Ascending aorta (tissue), 2 donors: ENCODE measurements at regions not wholly inside any gene's neighbourhood (a gene's known extent, or its start where the extent isn't known, plus 50 kb on each side); places are given as distances from the start of the nearest gene placed in this dataset.

Experiments used
- DNase-seq, 2 donors: peaks; one replicate each; pipeline ENCODE4 v3.0.0-alpha.2; 2019; ENCODE audit warnings: low spot score in 2 of 2
- H3K27ac ChIP-seq, 2 donors: fragments of 200-600 bp; sonication (generic); one replicate each; pipeline ENCODE4 v1.5.1; 2016 to 2017; ENCODE audit warnings: mild to moderate bottlenecking in 1 of 2
- H3K27me3 ChIP-seq: fragments of 200-600 bp; sonication (generic); one replicate; pipeline ENCODE4 v1.5.1; 2017
- H3K36me3 ChIP-seq, 2 donors: fragments of 200-600 bp; sonication (generic); one replicate each; pipeline ENCODE4 v1.5.1; 2016
- H3K4me1 ChIP-seq, 2 donors: fragments of 200-600 bp; sonication (generic); one replicate each; pipeline ENCODE4 v1.5.1; 2016 to 2017; ENCODE audit warnings: mild to moderate bottlenecking in 1 of 2
- H3K4me3 ChIP-seq, 2 donors: fragments of 200-600 bp; sonication (generic); one replicate each; pipeline ENCODE4 v1.5.1; 2016 to 2017; ENCODE audit warnings: mild to moderate bottlenecking in 1 of 2
- H3K9me3 ChIP-seq, 2 donors: fragments of 200-600 bp; sonication (generic); one replicate each; pipeline ENCODE4 v1.5.1; 2016
- CTCF ChIP-seq, 3 experiments: fragments of 200-600 bp in 2 of 3; fragments of 450-650 bp in 1 of 3; sonication (generic) in 2 of 3; IDR thresholded peaks; one replicate each; pipeline ENCODE4 v1.5.1; 2016 to 2019; ENCODE audit warnings: antibody characterized with exemption in 3 of 3, mild to moderate bottlenecking in 1 of 3, moderate library complexity in 1 of 3
- intact Hi-C: fragments of 100-400 bp; cut with DNase I; formaldehyde crosslinking; loops from one replicate; pipeline ENCODE4 v1.15.1; 2023

GRCh38 chr9:107918749-107919148, 429.2 kb upstream of the KLF4 start:
- no peak for TF ChIP-seq CTCF (IDR thresholded peaks at IDR 0.05)
- H3K27me3 ChIP-seq: no peaks in the 10 kb centered on the region
- H3K27ac ChIP-seq: no peak overlapping the region
- no peaks in the 10 kb centered on the region for H3K4me1 ChIP-seq
- DNase-seq: no peak
- intact Hi-C loops: no loop called here
- peaks cover under 1 to 2% of the 10 kb centered on the region in 2 donors for H3K9me3 ChIP-seq
- H3K36me3 ChIP-seq: no peaks in the 10 kb centered on the region
- no peak overlapping the region for H3K4me3 ChIP-seq

- Histone ChIP-seq H3K9me3 (peaks cover 3 to 11% of the 10 kb centered on the region in 2 donors), H3K27ac (no peak overlapping the region), H3K4me3 (no peak overlapping the region), H3K4me1 (no peaks in the 10 kb centered on the region), H3K36me3 (no peaks in the 10 kb centered on the region), H3K27me3 (no peaks in the 10 kb centered on the region)
- intact Hi-C loops: no loop called here
- DNase-seq: no peak
- no peak for TF ChIP-seq CTCF (IDR thresholded peaks at IDR 0.05)
Observed at GRCh38 chr9:107914151-107914550, 424.6 kb upstream of the KLF4 start.

GRCh38 chr9:107907715-107908114, 418.1 kb upstream of the KLF4 start:
- TF ChIP-seq CTCF (IDR thresholded peaks at IDR 0.05): no peak
- intact Hi-C loops: no loop called here

GRCh38 chr9:107907255-107907654, 417.7 kb upstream of the KLF4 start:
- Histone ChIP-seq H3K9me3 (peaks cover 0 to 3% of the 10 kb centered on the region in 2 donors), H3K36me3 (no peaks in the 10 kb centered on the region), H3K27me3 (no peaks in the 10 kb centered on the region), H3K4me3 (no peak overlapping the region), H3K4me1 (no peaks in the 10 kb centered on the region), H3K27ac (no peak overlapping the region)
- DNase-seq: no peak
- intact Hi-C loops: no loop called here
- TF ChIP-seq CTCF (IDR thresholded peaks at IDR 0.05): no peak

More at GRCh38 chr9:107907715-107908114, 418.1 kb upstream of the KLF4 start:
- Histone ChIP-seq H3K9me3 (peaks cover 0 to 3% of the 10 kb centered on the region in 2 donors), H3K27ac (no peak overlapping the region), H3K36me3 (no peaks in the 10 kb centered on the region), H3K27me3 (no peaks in the 10 kb centered on the region), H3K4me3 (no peak overlapping the region), H3K4me1 (no peaks in the 10 kb centered on the region)
- DNase-seq: no peak

GRCh38 chr9:107906074-107906473, 416.5 kb upstream of the KLF4 start:
- Histone ChIP-seq H3K36me3 (no peaks in the 10 kb centered on the region), H3K27me3 (no peaks in the 10 kb centered on the region), H3K9me3 (no peaks in the 10 kb centered on the region), H3K27ac (no peak overlapping the region), H3K4me1 (no peaks in the 10 kb centered on the region), H3K4me3 (no peak overlapping the region)
- intact Hi-C loops: no loop called here
- no peak for TF ChIP-seq CTCF (IDR thresholded peaks at IDR 0.05)
- DNase-seq: no peak
